Hematopoietic multipotent progenitor cell treated with erythropoietin and hydrocortisone succinate and interleukin-3 and kit ligand, for 17 days (in vitro differentiated cells): ENCODE measurements at regions not wholly inside any gene's neighbourhood (a gene's known extent, or its start where the extent isn't known, plus 50 kb on each side); places are given as distances from the start of the nearest gene placed in this dataset.

Experiments used
- DNase-seq: peaks from one replicate; pipeline ENCODE4 v3.0.0-alpha.2; 2015; ENCODE audit warnings: low spot score

GRCh38 chr3:152959307-152959706, 124.4 kb downstream of the P2RY1 start:
- no peak for DNase-seq

DNA sequence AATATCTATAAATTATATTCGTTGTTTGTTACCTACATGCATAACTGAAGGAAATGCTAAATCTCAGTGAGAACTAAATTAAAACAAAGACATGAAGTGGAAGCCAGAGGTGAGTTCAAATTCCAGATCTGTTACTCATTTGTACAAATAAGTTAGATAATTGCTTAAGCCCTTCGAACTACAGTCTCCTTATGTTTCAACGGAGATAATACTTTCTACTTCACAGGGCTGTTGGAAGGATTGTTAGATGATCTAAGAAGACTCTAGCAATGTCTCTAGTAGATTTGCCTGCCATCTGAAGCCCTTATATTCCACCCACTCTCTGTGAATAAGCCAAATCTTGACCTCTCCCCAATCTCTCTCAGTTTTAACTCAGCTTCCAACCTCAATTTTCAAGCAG, 125.8 kb downstream of the P2RY1 start:
- no peak for DNase-seq

GRCh38 chr3:152961323-152961722, 126.4 kb downstream of the P2RY1 start:
- DNase-seq = peak; percentile 47

GRCh38 chr3:152964911-152965609, 130.1 kb downstream of the P2RY1 start:
- peak; percentile 45 for DNase-seq

DNA sequence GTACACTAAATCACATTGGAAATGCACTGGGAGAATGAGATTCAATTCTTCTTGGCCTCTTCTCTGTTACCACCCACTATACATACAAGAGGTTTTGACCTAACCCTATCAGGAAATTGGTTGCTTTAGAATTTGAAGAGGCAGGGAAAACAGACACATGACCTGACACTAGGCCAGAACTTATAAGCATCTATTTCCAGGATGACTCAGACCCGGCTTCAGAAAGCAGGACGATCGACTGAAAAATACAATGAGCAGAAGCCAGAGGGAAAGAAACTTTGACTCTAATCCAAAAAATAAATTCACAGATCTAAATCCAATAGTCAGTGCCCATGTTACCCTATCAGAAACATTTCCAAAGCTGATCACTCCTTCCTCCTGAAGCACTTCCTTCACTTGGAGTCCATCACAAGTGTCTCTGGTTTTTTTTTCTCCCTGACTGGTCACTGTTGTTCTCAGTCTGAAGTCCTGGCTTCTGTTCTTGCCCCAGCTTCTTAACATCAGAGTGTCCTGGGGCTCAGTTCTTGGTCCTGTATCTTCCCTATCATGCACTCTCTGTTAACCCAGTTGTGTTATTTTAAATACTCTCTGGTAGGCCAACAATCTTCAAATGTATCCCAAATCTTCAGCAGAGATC, 133.6 kb downstream of the P2RY1 start:
- peak; percentile 16 for DNase-seq

DNA sequence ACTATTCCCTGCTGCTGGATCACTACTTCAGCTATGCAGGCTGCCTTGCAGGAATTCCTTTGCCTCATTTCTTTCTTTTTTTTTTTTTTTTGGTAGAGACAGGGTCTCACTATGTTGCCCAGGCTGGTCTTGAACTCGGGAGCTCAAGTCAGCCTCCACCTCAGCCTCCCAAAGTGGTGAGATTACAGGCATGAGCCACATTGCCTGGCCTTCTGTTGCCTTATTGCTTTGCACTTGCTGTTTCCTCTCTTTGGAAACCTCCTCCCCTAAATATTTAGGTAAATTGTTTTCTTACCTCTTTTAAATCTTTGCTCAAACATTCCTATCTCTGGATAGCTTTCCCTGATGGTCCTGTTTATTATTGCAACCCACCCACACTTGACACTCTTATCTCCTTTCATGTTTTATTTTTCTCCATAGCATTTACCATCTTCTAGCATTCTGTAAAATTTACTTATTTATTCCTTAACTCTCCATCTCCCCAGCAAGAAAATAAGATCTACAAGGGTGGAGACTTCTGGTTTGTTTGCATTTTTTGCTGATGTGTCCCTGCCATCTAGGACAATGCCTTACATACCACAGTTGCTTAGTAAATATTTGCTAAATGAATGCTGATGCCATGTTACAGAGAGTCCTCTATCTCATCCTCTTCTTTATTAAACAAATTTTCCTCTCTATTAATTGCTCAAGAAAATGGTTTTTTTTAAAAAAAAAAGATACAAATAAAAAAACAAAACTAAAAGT, 134.8 kb downstream of the P2RY1 start:
- DNase-seq = no peak

DNA sequence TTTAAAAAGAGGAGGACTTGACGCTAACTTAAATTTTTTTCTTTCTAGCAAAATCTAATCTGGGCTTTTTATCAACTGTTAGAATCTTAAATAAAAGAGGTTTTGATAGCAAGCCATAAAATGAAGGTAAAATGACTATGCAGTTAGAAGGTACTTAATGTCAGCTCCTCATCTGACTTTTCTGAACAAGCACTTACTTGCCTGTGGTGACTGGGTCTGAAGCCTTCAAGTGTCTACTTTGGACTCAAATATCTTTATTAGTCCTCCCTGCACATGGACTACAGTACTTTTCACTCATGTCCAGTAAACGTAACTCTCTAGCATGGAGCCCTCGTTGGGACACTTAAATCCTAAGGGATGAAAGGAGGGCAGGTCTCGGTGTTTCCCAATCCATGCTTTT, 135.9 kb downstream of the P2RY1 start:
- DNase-seq = no peak

DNA sequence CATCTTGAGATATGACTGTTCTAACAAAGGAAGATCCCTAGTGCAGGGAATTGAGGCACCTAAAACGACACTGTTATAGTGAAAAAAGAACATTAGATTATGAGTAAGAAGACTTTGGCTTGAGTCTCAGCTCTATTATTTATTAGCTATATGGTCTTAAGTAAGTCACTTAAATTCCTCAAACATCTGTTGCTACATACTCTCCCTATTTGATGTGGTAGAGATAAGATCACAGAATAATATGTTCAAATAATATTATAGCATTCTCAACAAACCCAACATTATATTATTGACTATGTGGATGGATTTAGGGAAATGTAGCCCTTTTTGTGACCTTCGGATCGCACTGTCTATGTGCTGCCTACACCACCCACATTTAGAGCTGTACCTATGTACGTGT, 136.9 kb downstream of the P2RY1 start:
- DNase-seq = no peak

- no peak for DNase-seq
These were observed 138.6 kb downstream of the P2RY1 start for GRCh38 chr3:152973575-152973974.

DNA sequence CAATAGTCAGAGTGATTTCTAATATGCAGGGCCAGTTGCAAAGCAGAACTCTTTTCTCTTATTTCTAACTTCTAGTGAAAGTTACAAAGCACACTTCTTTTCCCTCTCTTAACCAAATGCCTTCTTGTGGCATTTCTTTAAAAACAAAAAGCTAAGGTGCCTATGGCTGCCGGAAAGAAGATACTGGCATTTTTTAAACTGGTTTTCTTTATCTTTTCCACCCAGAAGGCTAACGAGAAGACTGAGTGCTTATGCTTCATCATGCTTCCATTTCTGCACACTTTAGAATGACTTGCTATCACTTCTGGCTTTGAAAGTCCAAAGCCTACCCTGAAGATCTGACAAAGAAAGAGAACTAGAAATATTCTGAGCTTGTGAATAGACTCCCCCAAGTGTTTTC, 141.3 kb downstream of the P2RY1 start:
- peak; percentile 72 for DNase-seq

DNA sequence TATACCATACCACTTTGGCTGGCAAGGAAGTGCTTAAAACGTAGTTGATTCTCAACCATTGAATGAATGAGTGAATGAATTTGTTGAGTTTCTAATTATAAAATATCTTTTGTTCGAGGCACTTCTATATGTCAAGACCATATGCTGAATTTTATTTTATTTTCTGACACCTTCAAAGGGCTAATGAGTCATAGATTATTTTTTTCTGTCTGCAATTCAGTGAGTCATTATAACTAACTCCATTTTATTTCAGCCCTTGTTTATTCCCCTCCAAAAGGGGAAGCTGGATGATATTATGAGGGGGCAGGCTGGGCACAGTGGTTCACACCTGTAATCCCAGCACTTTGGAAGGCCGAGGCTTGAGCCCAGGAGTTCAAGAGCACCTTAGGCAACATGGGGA, 142.4 kb downstream of the P2RY1 start:
- DNase-seq = no peak

DNA sequence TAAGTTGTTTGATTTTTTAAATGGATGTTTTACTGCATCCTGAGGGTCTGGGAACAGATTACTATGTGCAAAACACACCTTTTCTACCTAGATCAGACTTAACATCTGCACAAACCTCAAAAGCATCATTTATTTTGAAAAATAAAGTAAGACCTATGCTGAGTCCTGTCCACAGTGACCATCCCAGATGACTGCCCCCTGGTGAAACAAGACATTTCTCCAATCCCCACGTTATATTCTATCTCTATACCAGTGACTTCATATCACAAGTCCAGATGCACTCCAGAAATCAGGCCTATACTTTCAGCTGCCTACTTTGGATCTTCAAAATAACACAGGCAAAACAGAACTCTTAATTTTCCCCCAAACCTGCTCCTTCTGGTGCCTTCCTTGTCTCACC, 143.2 kb downstream of the P2RY1 start:
- DNase-seq = no peak

DNA sequence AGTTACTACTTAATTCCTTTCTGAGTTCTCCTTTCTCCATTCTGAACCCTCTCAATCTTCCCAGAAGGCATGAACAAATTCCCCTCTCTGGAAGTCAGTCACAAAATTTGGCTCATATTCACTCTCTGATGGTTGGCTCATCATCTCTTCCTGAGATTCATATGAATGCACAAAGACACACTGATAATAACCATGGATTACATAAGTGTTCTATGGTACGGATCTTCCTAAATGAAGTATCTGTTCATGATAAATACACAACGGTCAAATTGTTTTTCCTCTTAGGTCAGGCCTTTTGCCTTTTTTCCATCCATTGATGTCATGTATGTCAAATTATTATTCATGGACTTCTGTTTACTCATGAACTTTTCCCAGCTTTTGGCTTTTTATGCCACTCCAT, 162.6 kb downstream of the P2RY1 start:
- no peak for DNase-seq

DNA sequence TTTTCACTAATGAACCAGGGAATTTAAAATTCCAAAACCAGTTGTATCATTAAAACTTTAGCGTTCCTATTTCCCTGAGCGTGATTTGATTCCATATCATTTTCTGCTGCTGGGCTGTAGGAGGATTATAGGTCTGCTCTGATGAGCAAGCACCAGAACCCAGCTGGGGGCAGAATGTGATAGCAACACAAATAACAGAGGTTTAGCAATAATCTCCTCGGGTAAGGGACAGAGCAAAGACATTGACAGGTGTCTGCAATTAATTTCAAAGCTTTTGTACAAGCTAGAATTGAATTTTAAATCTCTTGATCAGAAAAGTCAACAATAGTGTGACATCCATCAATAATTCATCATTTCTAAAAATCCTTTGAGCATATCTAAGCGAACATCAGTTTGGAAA, 163.4 kb upstream of the RAP2B start:
- DNase-seq = no peak

DNA sequence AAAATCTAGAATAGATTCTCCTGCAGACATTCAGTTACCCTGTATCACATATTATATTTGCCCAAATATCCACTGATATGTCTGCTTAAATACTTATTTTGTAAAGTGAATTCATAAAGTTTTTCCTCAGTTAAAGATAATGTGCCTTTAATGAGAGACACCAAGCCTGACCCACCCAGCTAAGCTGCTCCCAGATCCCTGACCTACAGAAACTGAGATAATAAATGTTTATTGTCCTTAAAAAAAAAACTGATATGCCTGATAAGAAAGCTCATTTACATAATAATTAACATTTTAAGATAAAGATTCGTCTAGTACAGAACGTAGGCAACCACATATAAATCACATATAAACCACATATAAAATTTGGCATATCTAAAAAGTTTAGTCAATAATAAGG, 161.7 kb upstream of the RAP2B start:
- no peak for DNase-seq

- DNase-seq = no peak
These were observed 160.6 kb upstream of the RAP2B start for GRCh38 chr3:153001210-153002078.

- DNase-seq = no peak
These were observed 158.6 kb upstream of the RAP2B start for GRCh38 chr3:153003441-153003840.

DNA sequence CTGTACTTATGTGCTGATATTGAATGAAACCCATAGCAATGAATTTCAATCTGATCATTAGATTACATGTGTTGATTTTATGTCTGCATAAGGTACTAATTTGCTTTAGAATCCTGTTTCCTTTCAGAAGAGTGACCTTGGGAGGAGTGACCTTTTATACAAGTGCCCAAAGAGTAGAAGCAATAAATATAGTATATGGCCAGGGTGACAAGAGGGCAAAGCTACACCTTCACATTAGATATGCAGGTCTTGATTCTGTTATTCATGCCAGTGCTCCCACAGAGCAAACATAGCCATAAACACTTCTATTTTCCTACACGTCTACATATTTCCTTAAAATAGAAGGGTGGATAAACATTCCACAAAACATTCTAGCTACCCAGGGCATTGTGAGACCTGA, 158.2 kb upstream of the RAP2B start:
- no peak for DNase-seq

DNA sequence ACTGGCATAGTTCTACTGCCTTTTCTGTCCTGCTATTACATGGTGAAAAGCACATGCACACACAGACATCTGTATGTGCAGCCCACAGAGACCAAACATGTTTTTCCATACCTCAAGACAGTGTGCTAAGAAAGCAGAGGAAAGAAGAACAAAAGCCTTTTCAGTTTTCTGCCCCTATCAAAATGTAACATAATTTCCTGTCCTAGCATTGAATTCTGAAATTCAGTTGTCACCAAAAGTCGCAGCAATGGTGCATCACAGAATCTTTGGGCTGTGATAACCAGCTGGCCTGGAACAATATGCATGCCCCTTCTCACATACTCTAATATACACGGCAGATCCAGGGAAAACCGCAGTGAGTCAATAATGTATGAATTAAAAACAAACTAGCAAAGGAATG, 153.8 kb upstream of the RAP2B start:
- DNase-seq = no peak

GRCh38 chr3:153023896-153024295, 138.1 kb upstream of the RAP2B start:
- DNase-seq = no peak

- peak; percentile 66 for DNase-seq
These were observed 136.0 kb upstream of the RAP2B start for GRCh38 chr3:153026026-153026425.

DNA sequence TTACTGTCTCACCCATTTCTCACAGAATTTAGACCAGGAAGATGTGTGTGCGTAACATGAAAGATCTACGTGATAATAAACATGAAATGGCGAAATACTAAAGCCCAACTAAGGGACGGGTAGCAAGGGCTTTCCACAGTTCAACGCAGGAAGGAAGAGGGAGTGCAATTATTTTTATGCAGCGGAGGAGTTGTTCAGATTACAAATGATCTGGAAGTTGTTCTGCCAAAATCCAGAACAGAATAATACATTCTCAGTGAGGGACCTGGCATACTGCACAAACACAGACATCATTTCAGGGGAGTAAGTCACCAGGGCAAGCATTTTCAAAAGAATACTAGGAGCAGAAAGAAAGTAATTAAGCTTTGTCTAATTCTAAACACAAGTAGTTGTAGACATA, 133.6 kb upstream of the RAP2B start:
- DNase-seq = peak; percentile 58
